Muscle layer of duodenum (tissue), 2 donors: ENCODE measurements at regions not wholly inside any gene's neighbourhood (a gene's known extent, or its start where the extent isn't known, plus 50 kb on each side); places are given as distances from the start of the nearest gene placed in this dataset.
"Not testable (repeated sequence)": the region's sequence is repeated elsewhere in the genome, so short reads cannot be mapped to it uniquely, and the experiment has no call there.

Experiments used
- H3K27ac ChIP-seq: one replicate; pipeline ENCODE4 v1.7.0; 2013; ENCODE audit warnings: mild to moderate bottlenecking, low read length
- H3K27me3 ChIP-seq: one replicate; pipeline ENCODE4 v1.7.0; 2013; ENCODE audit warnings: low read depth, mild to moderate bottlenecking, control low read depth, low read length
- H3K36me3 ChIP-seq, 2 donors: one replicate each; pipeline ENCODE4 v1.7.0; 2013; ENCODE audit warnings: low read length in 2 of 2, control low read depth in 1 of 2, mild to moderate bottlenecking in 1 of 2; ENCODE audit not compliant: insufficient read depth in 2 of 2, control insufficient read depth in 1 of 2
- H3K4me1 ChIP-seq, 2 donors: one replicate each; pipeline ENCODE4 v1.7.0; 2013; ENCODE audit warnings: low read length in 2 of 2, mild to moderate bottlenecking in 2 of 2, control low read depth in 1 of 2, moderate library complexity in 1 of 2; ENCODE audit not compliant: insufficient read depth in 2 of 2, control insufficient read depth in 1 of 2
- H3K4me3 ChIP-seq, 2 donors: one replicate each; pipeline ENCODE4 v1.7.0; 2013; ENCODE audit warnings: low read length in 2 of 2, low read depth in 1 of 2, mild to moderate bottlenecking in 1 of 2
- H3K9me3 ChIP-seq, 2 donors: one replicate each; pipeline ENCODE4 v1.7.0; 2013; ENCODE audit warnings: low read length in 2 of 2, control low read depth in 1 of 2, mild to moderate bottlenecking in 1 of 2; ENCODE audit not compliant: control insufficient read depth in 1 of 2
- donor health status: healthy.

DNA sequence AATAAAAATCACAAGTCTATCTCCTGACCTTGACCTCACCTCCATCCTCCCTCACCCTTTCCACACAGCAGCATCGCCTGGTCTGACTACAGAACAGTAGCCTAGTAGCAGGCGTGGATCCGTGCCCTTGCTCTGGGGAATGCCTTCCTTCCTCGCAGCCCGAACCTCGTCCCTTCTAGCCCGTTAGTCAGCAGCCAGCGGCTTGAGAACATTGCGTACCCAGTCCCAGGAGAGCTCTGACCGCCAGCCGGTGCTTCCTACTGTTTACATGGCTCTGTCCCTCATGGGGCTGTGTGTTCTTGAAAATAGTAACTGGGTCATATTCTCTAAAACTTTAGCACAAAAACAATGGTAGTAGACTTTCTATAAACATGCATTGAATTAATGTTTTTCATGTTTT is 682.7 kb upstream of the IGFBP3 start:
- no peaks in the 10 kb centered on the region for H3K9me3 ChIP-seq
- peak overlapping the region; percentile 62 for H3K27ac ChIP-seq
- no peaks in the 10 kb centered on the region for H3K36me3 ChIP-seq
- no peaks in the 10 kb centered on the region for H3K27me3 ChIP-seq
- no peak overlapping the region for H3K4me3 ChIP-seq
- peaks cover 0 to 13% of the 10 kb centered on the region in 2 donors for H3K4me1 ChIP-seq

DNA sequence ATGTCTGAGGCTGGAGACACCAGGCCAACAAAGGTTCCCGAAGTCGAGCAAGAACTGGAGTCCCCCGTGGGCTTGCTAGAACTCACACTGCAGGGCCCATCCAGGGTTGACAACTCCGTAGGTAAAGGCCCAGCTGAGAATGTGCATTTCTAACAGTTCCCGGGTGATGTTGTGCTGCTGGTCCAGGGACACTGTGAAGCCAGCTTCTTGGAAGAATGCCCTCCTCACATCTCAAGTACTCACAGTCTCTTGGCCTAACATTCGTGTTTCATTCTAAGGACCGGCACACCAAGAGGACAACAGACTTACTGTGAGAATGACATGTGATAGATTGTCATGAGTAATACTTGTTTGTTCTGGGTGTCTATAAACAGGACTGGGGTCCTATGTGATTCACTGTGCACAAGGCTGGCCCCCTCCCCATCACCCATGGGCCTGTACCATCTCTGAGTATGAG is 682.3 kb upstream of the IGFBP3 start:
- no peaks in the 10 kb centered on the region for H3K36me3 ChIP-seq
- H3K9me3 ChIP-seq: no peaks in the 10 kb centered on the region
- no peak overlapping the region for H3K4me3 ChIP-seq
- H3K27me3 ChIP-seq: no peaks in the 10 kb centered on the region
- peak overlapping the region; percentile 62 for H3K27ac ChIP-seq
- H3K4me1 ChIP-seq: peaks cover 0 to 13% of the 10 kb centered on the region in 2 donors

DNA sequence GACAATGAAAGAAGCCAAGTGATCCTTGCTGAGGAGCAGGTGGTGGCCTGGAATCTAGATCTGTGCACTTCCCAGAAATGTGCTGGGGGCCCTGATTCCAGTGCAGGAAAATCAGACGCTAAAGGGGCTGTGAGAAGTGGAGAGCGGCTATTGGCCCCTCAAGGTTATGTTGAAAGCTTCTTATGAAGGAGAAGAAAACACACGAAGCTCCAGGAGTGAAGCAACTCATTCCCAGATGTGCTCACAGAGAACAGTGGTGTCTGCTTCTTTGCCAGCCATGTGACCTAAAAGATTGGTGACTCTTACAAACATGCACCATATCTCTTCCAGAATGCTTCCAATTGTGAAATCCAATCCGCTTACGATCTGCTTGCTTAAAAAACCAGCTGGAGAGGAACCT is 679.3 kb upstream of the IGFBP3 start:
- no peak overlapping the region for H3K27ac ChIP-seq
- no peaks in the 10 kb centered on the region for H3K36me3 ChIP-seq
- H3K4me1 ChIP-seq: peaks cover 0 to 10% of the 10 kb centered on the region in 2 donors
- H3K27me3 ChIP-seq: no peaks in the 10 kb centered on the region
- no peaks in the 10 kb centered on the region for H3K9me3 ChIP-seq
- H3K4me3 ChIP-seq: no peak overlapping the region

DNA sequence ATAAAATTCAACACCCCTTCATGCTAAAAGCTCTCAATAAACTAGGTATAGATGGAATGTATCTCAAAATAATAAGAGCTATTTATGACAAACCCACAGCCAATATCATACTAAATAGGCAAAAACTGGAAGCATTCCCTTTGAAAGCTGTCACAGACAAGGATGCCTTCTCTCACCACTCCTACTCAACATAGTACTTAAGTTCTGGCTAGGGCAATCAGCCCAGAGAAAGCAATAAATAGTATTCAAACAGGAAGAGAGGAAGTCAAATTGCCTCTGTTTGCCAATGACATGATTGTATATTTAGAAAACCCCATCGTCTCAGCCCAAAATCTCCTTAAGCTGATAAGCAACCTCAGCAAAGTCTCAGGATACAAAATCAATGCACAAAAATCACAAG is 673.8 kb upstream of the IGFBP3 start:
- not testable (repeated sequence) for H3K27me3 ChIP-seq, H3K27ac ChIP-seq, H3K4me3 ChIP-seq, H3K9me3 ChIP-seq, H3K4me1 ChIP-seq, H3K36me3 ChIP-seq

GRCh38 chr7:46590918-46591905 is 670.1 kb upstream of the IGFBP3 start:
- not testable (repeated sequence) for H3K4me3 ChIP-seq

GRCh38 chr7:46589286-46589685 is 668.2 kb upstream of the IGFBP3 start:
- no peaks in the 10 kb centered on the region for H3K36me3 ChIP-seq

More at GRCh38 chr7:46590918-46591905, 670.1 kb upstream of the IGFBP3 start:
- not testable (repeated sequence) for H3K4me1 ChIP-seq, H3K27me3 ChIP-seq, H3K27ac ChIP-seq, H3K36me3 ChIP-seq, H3K9me3 ChIP-seq

DNA sequence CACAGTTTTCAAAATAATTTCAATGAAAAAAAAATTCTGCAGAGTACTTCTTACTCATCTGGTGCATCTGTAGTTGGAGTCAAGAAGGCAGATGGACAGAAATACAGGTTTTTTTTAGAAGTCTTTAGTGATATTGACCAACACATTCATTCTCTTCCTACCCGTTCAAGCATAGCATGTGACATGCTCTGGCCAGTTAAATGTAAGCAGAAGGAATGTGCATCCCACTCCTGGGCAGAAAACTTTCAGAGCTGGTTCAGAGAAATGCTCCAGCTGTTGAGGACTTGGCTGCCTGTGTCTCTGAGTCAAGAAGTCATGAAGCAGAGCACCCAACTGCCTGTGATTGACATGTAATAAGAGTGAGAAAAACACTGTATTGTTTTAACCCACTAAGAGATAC is 665.3 kb upstream of the IGFBP3 start:
- Histone ChIP-seq H3K4me1 (no peaks in the 10 kb centered on the region), H3K4me3 (no peak overlapping the region), H3K27ac (no peak overlapping the region), H3K27me3 (no peaks in the 10 kb centered on the region), H3K36me3 (no peaks in the 10 kb centered on the region), H3K9me3 (no peaks in the 10 kb centered on the region)

More at GRCh38 chr7:46589286-46589685, 668.2 kb upstream of the IGFBP3 start:
- Histone ChIP-seq H3K9me3 (no peaks in the 10 kb centered on the region), H3K27ac (no peak overlapping the region), H3K4me1 (no peaks in the 10 kb centered on the region), H3K27me3 (no peaks in the 10 kb centered on the region), H3K4me3 (no peak overlapping the region)

GRCh38 chr7:46583656-46584055 is 662.6 kb upstream of the IGFBP3 start:
- H3K9me3 ChIP-seq: no peaks in the 10 kb centered on the region
- no peaks in the 10 kb centered on the region for H3K27me3 ChIP-seq
- no peak overlapping the region for H3K27ac ChIP-seq
- no peak overlapping the region for H3K4me3 ChIP-seq
- H3K4me1 ChIP-seq: no peaks in the 10 kb centered on the region
- H3K36me3 ChIP-seq: no peaks in the 10 kb centered on the region

- H3K4me1 ChIP-seq: no peaks in the 10 kb centered on the region
- H3K27ac ChIP-seq: no peak overlapping the region
- no peaks in the 10 kb centered on the region for H3K9me3 ChIP-seq
- no peaks in the 10 kb centered on the region for H3K27me3 ChIP-seq
- no peak overlapping the region for H3K4me3 ChIP-seq
- H3K36me3 ChIP-seq: no peaks in the 10 kb centered on the region
These were observed 660.2 kb upstream of the IGFBP3 start for GRCh38 chr7:46581268-46581667.

DNA sequence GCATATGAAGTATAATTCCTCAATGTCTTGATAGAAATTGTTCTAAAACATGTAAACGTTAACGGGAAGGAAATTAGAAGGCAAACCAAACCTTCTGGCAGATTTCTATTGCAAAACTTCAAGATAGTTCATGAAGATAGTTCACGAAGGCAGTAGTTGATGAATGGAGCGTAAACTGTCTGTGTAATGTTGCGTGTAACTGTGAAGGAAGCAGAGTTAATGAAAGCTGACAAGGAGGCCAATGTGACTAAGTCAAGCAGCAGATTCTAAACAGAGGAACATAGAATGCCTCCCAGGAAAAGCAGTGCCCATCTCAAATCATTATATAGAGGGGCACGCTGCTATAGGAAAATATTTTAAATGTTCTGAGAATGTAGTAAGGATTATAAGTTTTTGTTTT is 659.7 kb upstream of the IGFBP3 start:
- Histone ChIP-seq H3K4me1 (no peaks in the 10 kb centered on the region), H3K27ac (no peak overlapping the region), H3K9me3 (no peaks in the 10 kb centered on the region), H3K4me3 (no peak overlapping the region), H3K36me3 (no peaks in the 10 kb centered on the region), H3K27me3 (no peaks in the 10 kb centered on the region)

DNA sequence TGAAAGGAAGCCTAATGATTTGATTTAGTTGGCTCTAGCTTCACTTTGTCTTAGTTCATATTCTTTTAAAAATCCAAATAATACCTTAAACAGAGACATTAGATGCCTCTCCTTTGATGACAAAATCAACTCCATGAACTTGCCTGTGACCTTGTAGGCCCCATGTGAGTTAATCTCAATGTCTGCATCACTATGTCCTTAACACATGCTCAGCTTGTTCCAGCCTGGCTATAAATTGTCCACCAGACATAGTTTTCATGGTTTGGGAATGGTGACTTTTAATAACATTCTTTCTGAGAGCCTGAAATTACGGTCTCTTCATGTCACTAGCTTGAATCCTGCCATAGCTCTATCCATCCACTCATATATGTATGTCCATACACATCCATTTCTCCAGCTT is 656.3 kb upstream of the IGFBP3 start:
- no peaks in the 10 kb centered on the region for H3K36me3 ChIP-seq
- no peaks in the 10 kb centered on the region for H3K27me3 ChIP-seq
- peaks cover 0 to 3% of the 10 kb centered on the region in 2 donors for H3K9me3 ChIP-seq
- H3K27ac ChIP-seq: no peak overlapping the region
- no peaks in the 10 kb centered on the region for H3K4me1 ChIP-seq
- no peak overlapping the region for H3K4me3 ChIP-seq
